Thyroid gland (tissue), 4 donors: ENCODE measurements at regions not wholly inside any gene's neighbourhood (a gene's known extent, or its start where the extent isn't known, plus 50 kb on each side); places are given as distances from the start of the nearest gene placed in this dataset.

Experiments
- DNase-seq, 2 donors: peaks; one replicate each; pipeline ENCODE4 v3.0.0-alpha.2; 2019
- H3K27ac ChIP-seq, 3 donors: fragments of 200-600 bp; sonication (generic); 1 replicate in 2 of 3; 2 replicates in 1 of 3; pipeline ENCODE4 v1.5.1; 2016 to 2019; ENCODE audit warnings: mild to moderate bottlenecking in 1 of 3, moderate library complexity in 1 of 3
- H3K27me3 ChIP-seq: fragments of 200-600 bp; sonication (generic); one replicate; pipeline ENCODE4 v1.5.1; 2019
- H3K36me3 ChIP-seq, 2 donors: fragments of 200-600 bp; sonication (generic); one replicate each; pipeline ENCODE4 v1.5.1; 2016 to 2019
- H3K4me1 ChIP-seq, 2 donors: fragments of 200-600 bp; sonication (generic); one replicate each; pipeline ENCODE4 v1.5.1; 2017 to 2019
- H3K4me3 ChIP-seq, 3 donors: fragments of 200-600 bp; sonication (generic); replicated peaks in 1 of 3; 1 replicate in 2 of 3; 2 replicates in 1 of 3; pipeline ENCODE4 v1.5.1; 2016; ENCODE audit warnings: mild to moderate bottlenecking in 1 of 3
- H3K9me3 ChIP-seq: fragments of 200-600 bp; sonication (generic); one replicate; pipeline ENCODE4 v1.5.1; 2017
- POLR2A ChIP-seq, 2 donors: fragments of 450-650 bp; IDR thresholded peaks; one replicate each; pipeline ENCODE4 v1.6.1; 2017; ENCODE audit warnings: antibody characterized with exemption in 2 of 2, mild to moderate bottlenecking in 2 of 2, moderate library complexity in 1 of 2
- WGBS, 2 donors: methylation state at CpG; one replicate each; pipeline ENCODE4 v1.1.5; 2017; 5-methylcytosine and 5-hydroxymethylcytosine counted together
- intact Hi-C: fragments of 100-400 bp; cut with DNase I; formaldehyde crosslinking; loops from one replicate; pipeline ENCODE4 v1.15.1; 2023
- TF ChIP-seq, protein P1 (sequence below), 6 experiments: fragments of 200-600 bp in 3 of 6; fragments of 450-650 bp in 3 of 6; sonication (generic) in 3 of 6; IDR thresholded peaks; one replicate each; pipeline ENCODE4 v1.5.1; 2016 to 2019; ENCODE audit warnings: antibody characterized with exemption in 6 of 6, mild to moderate bottlenecking in 2 of 6, inconsistent platforms in 1 of 6, moderate library complexity in 1 of 6

DNA sequence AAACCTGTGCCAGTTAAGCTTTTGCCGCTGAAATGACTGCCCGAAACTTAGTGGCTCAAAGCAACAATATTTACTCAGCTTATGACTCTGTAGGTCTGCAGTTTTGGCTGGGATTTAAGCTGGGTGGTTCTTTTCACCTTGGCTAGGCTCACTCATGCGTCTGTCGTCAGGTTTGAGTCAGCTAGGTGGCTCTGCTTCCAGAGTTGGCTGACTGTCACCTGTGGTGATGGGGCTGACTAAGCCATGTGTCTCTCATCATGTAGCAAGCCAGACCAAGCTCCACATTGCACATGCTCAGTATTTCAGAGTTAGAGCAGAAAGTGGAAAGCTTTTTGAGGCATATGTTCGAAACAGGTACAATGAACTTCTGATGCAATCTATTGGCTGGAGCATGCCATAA, 354.8 kb downstream of the MEIS1 start:
- H3K27ac ChIP-seq = no peak overlapping the region
- no peak for DNase-seq
- 88 to 93% methylated on average over 5 of the region's 5 CpGs for WGBS, 2 donors
- no peaks in the 10 kb centered on the region for H3K4me1 ChIP-seq
- no peak overlapping the region for H3K4me3 ChIP-seq
- no peaks in the 10 kb centered on the region for H3K9me3 ChIP-seq
- no peak for TF ChIP-seq POLR2A (IDR thresholded peaks at IDR 0.05)
- TF ChIP-seq, protein P1, sequence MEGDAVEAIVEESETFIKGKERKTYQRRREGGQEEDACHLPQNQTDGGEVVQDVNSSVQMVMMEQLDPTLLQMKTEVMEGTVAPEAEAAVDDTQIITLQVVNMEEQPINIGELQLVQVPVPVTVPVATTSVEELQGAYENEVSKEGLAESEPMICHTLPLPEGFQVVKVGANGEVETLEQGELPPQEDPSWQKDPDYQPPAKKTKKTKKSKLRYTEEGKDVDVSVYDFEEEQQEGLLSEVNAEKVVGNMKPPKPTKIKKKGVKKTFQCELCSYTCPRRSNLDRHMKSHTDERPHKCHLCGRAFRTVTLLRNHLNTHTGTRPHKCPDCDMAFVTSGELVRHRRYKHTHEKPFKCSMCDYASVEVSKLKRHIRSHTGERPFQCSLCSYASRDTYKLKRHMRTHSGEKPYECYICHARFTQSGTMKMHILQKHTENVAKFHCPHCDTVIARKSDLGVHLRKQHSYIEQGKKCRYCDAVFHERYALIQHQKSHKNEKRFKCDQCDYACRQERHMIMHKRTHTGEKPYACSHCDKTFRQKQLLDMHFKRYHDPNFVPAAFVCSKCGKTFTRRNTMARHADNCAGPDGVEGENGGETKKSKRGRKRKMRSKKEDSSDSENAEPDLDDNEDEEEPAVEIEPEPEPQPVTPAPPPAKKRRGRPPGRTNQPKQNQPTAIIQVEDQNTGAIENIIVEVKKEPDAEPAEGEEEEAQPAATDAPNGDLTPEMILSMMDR (IDR thresholded peaks at IDR 0.05) = no peak
- H3K27me3 ChIP-seq = no peaks in the 10 kb centered on the region
- intact Hi-C loops = no loop called here
- H3K36me3 ChIP-seq = no peaks in the 10 kb centered on the region

- DNase-seq = no peak
- intact Hi-C loops = no loop called here
These were observed 355.8 kb downstream of the MEIS1 start for GRCh38 chr2:66790651-66791181.

DNA sequence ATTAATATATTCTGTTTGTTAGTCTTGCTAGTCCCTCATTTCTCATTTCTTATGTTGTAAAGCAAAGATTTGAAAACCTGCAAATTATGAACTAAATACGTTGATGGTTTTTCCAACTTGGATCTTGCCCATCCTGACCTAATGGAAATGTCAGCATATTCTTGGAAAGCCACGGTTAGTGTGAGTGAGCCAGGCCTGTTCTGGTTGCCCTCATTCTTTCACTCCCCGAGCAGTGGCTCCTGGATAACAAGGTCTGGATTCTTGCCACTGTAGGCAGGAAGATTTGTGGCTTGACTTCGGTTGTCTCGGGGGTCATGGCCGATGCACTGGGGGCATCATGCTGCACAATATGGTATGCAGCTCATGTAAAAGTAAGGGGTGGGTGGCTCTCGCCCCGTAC, 359.1 kb downstream of the MEIS1 start:
- intact Hi-C loops = no loop called here
- H3K36me3 ChIP-seq = no peaks in the 10 kb centered on the region
- no peaks in the 10 kb centered on the region for H3K4me1 ChIP-seq
- no peaks in the 10 kb centered on the region for H3K9me3 ChIP-seq
- no peak for TF ChIP-seq POLR2A (IDR thresholded peaks at IDR 0.05)
- TF ChIP-seq, protein P1 (IDR thresholded peaks at IDR 0.05) = no peak
- DNase-seq = no peak
- H3K4me3 ChIP-seq = no peak overlapping the region
- H3K27ac ChIP-seq = no peak overlapping the region
- 76 to 82% methylated on average over 8 of the region's 8 CpGs for WGBS, 2 donors
- H3K27me3 ChIP-seq = no peaks in the 10 kb centered on the region

More at GRCh38 chr2:66790651-66791181, 355.8 kb downstream of the MEIS1 start:
- Histone ChIP-seq H3K27ac (no peak overlapping the region), H3K9me3 (no peaks in the 10 kb centered on the region), H3K27me3 (no peaks in the 10 kb centered on the region), H3K36me3 (no peaks in the 10 kb centered on the region), H3K4me3 (no peak overlapping the region), H3K4me1 (no peaks in the 10 kb centered on the region)
- TF ChIP-seq, protein P1 (IDR thresholded peaks at IDR 0.05) = no peak
- TF ChIP-seq POLR2A (IDR thresholded peaks at IDR 0.05) = no peak
- WGBS, 2 donors = 62 to 69% methylated on average over 1 of the region's 1 CpG

DNA sequence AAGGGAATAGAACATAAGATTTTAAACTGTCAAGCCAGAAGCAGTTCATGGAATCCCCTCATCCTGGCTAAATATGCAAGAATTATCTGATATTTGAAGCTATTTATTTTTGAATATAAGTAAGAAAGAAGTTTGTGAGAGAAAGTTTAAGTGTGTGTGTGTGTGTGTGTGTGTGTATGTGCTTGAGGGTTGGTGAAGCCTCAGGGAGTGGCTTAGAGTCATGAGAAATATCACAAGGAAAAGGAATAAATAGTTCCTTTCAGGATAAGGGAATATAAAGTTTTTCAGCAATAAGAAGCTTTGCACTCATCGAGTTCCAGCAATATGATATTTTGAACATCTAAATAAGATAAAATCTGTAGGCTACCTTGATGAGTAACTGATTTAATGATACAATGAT, 359.6 kb downstream of the MEIS1 start:
- Histone ChIP-seq H3K36me3 (no peaks in the 10 kb centered on the region), H3K4me1 (no peaks in the 10 kb centered on the region), H3K4me3 (no peak overlapping the region), H3K27me3 (no peaks in the 10 kb centered on the region), H3K27ac (no peak overlapping the region), H3K9me3 (no peaks in the 10 kb centered on the region)
- TF ChIP-seq POLR2A (IDR thresholded peaks at IDR 0.05) = no peak
- TF ChIP-seq, protein P1 (IDR thresholded peaks at IDR 0.05) = no peak
- 83 to 84% methylated on average over 1 of the region's 1 CpG for WGBS, 2 donors
- intact Hi-C loops = no loop called here
- DNase-seq = no peak

- no peak for DNase-seq
- 95 to 100% methylated on average over 2 of the region's 2 CpGs for WGBS, 2 donors
- H3K4me1 ChIP-seq = no peaks in the 10 kb centered on the region
- no peaks in the 10 kb centered on the region for H3K9me3 ChIP-seq
- no peak overlapping the region for H3K4me3 ChIP-seq
- intact Hi-C loops = no loop called here
- H3K36me3 ChIP-seq = no peaks in the 10 kb centered on the region
- TF ChIP-seq, protein P1 (IDR thresholded peaks at IDR 0.05) = no peak
- TF ChIP-seq POLR2A (IDR thresholded peaks at IDR 0.05) = no peak
- no peak overlapping the region for H3K27ac ChIP-seq
- H3K27me3 ChIP-seq = no peaks in the 10 kb centered on the region
These were observed 368.0 kb downstream of the MEIS1 start for GRCh38 chr2:66802877-66803276.
